Hepatocyte (in vitro differentiated cells): ENCODE measurements at regions not wholly inside any gene's neighbourhood (a gene's known extent, or its start where the extent isn't known, plus 50 kb on each side); places are given as distances from the start of the nearest gene placed in this dataset.
"Not testable (repeated sequence)": the region's sequence is repeated elsewhere in the genome, so short reads cannot be mapped to it uniquely, and the experiment has no call there.

Experiments
- CTCF ChIP-seq: fragments of 200-600 bp; sonication (generic); IDR thresholded peaks from 2 replicates; pipeline ENCODE4 v1.5.1; 2016; ENCODE audit warnings: antibody characterized with exemption, mild to moderate bottlenecking; ENCODE audit not compliant: poor library complexity
- EZH2 ChIP-seq: fragments of 200-600 bp; sonication (generic); IDR thresholded peaks from 2 replicates; pipeline ENCODE4 v1.6.1; 2016; ENCODE audit warnings: antibody characterized with exemption, mild to moderate bottlenecking, borderline replicate concordance

DNA sequence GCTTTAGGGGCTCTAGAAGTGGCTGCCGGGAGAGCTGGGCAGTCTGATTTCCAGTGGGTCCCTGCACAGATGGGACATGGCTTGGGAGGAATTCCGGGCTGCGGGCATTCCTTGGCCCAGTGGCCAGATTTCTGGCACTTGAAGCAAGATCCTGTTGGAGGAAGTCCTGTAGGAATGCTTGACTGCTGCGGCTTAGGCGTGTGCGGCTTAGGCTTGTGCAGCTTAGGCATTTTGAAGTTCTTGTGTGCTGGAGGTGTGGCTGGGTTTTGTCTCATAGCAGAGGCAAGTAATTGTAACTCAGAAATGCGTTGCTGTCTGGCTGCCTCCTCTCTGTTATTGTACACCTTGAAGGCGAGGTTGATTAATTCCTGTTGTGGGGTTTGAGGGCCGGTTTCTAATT lies 171.5 kb downstream of the UNC5CL start:
- not testable (repeated sequence) for TF ChIP-seq CTCF, EZH2
